ENCODE measurements at regions not wholly inside any gene's neighbourhood (a gene's known extent, or its start where the extent isn't known, plus 50 kb on each side); places are given as distances from the start of the nearest gene placed in this dataset.

- no peaks in the 10 kb centered on the region for H3K4me1 ChIP-seq (ENCODE audit: control insufficient read depth, extremely low read depth, insufficient read depth, low read length)
- H3K27me3 ChIP-seq (ENCODE audit: control insufficient read depth in 2 of 2, insufficient read depth in 2 of 2, low read length in 2 of 2): no peaks in the 10 kb centered on the region
- no peak for FAIRE-seq
- no peak overlapping the region for H3K27ac ChIP-seq (ENCODE audit: insufficient read depth, low read depth, low read length)
- no peaks in the 10 kb centered on the region for H3K79me2 ChIP-seq (ENCODE audit: control insufficient read depth, insufficient read depth, low read length)
- DNase-seq (ENCODE audit: low read depth, low spot score): no peak
- no peak overlapping the region for H3K9ac ChIP-seq (replicated peaks; ENCODE audit: extremely low read depth, insufficient read depth, low read length)
- no peak overlapping the region for H2AFZ ChIP-seq (ENCODE audit: low read depth, low read length)
- intact Hi-C loops (cut with micrococcal nuclease) (no loop called here), dilution Hi-C loops (cut with MboI; ENCODE audit: extremely low pct_ligation_motif_present, low sequenced_read_pairs) (no loop called here)
- no peak overlapping the region for H3K4me3 ChIP-seq (replicated peaks in 1 of 3; ENCODE audit: insufficient read depth in 1 of 3, low read depth in 1 of 3, low read length in 3 of 3)
- no TSS peak for BruUV-seq (replicated peaks)
- no peak overlapping the region for H3K4me2 ChIP-seq (ENCODE audit: insufficient read depth, low read length)
- H3K9me1 ChIP-seq (replicated peaks; ENCODE audit: control insufficient read depth, extremely low read depth, insufficient read depth, low read length): no peaks in the 10 kb centered on the region
- H4K20me1 ChIP-seq (replicated peaks; ENCODE audit: control insufficient read depth, extremely low read depth, insufficient read depth, low read length): no peaks in the 10 kb centered on the region
- TF ChIP-seq EZH2 (IDR thresholded peaks at IDR 0.05; ENCODE audit: borderline replicate concordance, low read depth, low read length, severe bottlenecking): no peak
- no peak for TF ChIP-seq GATA2 (IDR thresholded peaks at IDR 0.05; ENCODE audit: insufficient read depth, insufficient read length, low read depth, low read length)
- TF ChIP-seq POLR2A (IDR thresholded peaks at IDR 0.05; ENCODE audit: low read depth, low read length): no peak
- H3K36me3 ChIP-seq (ENCODE audit: control insufficient read depth in 2 of 2, extremely low read depth in 1 of 2, insufficient read depth in 2 of 2, low read length in 2 of 2): no peaks in the 10 kb centered on the region
- H3K9me3 ChIP-seq (replicated peaks; ENCODE audit: control insufficient read depth, insufficient read depth, low read length): peaks cover 6% of the 10 kb centered on the region
- ChIA-PET POLR2A (no interaction called here), CTCF (no interaction called here)
These were observed 57.7 kb downstream of the SHANK2 start for GRCh38 chr11:71194710-71195109.

- dilution Hi-C loops (cut with MboI; ENCODE audit: extremely low pct_ligation_motif_present, low sequenced_read_pairs): no loop called here
- no peak for FAIRE-seq
These were observed 58.9 kb downstream of the SHANK2 start for GRCh38 chr11:71193431-71193830.

More at GRCh38 chr11:71193431-71193830, 58.9 kb downstream of the SHANK2 start:
- no TSS peak for BruUV-seq (replicated peaks)
- Histone ChIP-seq H3K9me1 (replicated peaks; ENCODE audit: control insufficient read depth, extremely low read depth, insufficient read depth, low read length) (no peaks in the 10 kb centered on the region), H3K79me2 (ENCODE audit: control insufficient read depth, insufficient read depth, low read length) (no peaks in the 10 kb centered on the region), H2AFZ (ENCODE audit: low read depth, low read length) (no peak overlapping the region), H3K4me3 (replicated peaks in 1 of 3; ENCODE audit: insufficient read depth in 1 of 3, low read depth in 1 of 3, low read length in 3 of 3) (no peak overlapping the region), H3K36me3 (ENCODE audit: control insufficient read depth in 2 of 2, extremely low read depth in 1 of 2, insufficient read depth in 2 of 2, low read length in 2 of 2) (no peaks in the 10 kb centered on the region), H3K4me2 (ENCODE audit: insufficient read depth, low read length) (no peak overlapping the region), H3K9me3 (replicated peaks; ENCODE audit: control insufficient read depth, insufficient read depth, low read length) (peaks cover 6% of the 10 kb centered on the region), H3K27me3 (ENCODE audit: control insufficient read depth in 2 of 2, insufficient read depth in 2 of 2, low read length in 2 of 2) (no peaks in the 10 kb centered on the region), H3K4me1 (ENCODE audit: control insufficient read depth, extremely low read depth, insufficient read depth, low read length) (no peaks in the 10 kb centered on the region), H4K20me1 (replicated peaks; ENCODE audit: control insufficient read depth, extremely low read depth, insufficient read depth, low read length) (no peaks in the 10 kb centered on the region), H3K9ac (replicated peaks; ENCODE audit: extremely low read depth, insufficient read depth, low read length) (no peak overlapping the region), H3K27ac (ENCODE audit: insufficient read depth, low read depth, low read length) (no peak overlapping the region)
- intact Hi-C loops (cut with micrococcal nuclease): no loop called here
- TF ChIP-seq POLR2A (IDR thresholded peaks at IDR 0.05; ENCODE audit: low read depth, low read length) (no peak), GATA2 (IDR thresholded peaks at IDR 0.05; ENCODE audit: insufficient read depth, insufficient read length, low read depth, low read length) (no peak), JUN (IDR thresholded peaks at IDR 0.05; ENCODE audit: borderline replicate concordance, insufficient read depth, insufficient read length, low read depth) (no peak), CTCF (IDR thresholded peaks at IDR 0.05; ENCODE audit: extremely low read depth in 1 of 2, insufficient read depth in 1 of 2, low read depth in 1 of 2, low read length in 2 of 2) (no peak), EZH2 (IDR thresholded peaks at IDR 0.05; ENCODE audit: borderline replicate concordance, low read depth, low read length, severe bottlenecking) (no peak), MYC (IDR thresholded peaks at IDR 0.05; ENCODE audit: low read depth, low read length) (no peak), FOS (IDR thresholded peaks at IDR 0.05; ENCODE audit: borderline replicate concordance, insufficient read depth, low read length) (no peak), POLR2AphosphoS5 (IDR thresholded peaks at IDR 0.05; ENCODE audit: insufficient read depth, low read depth, low read length) (no peak)
- TF ChIP-seq, protein P1, sequence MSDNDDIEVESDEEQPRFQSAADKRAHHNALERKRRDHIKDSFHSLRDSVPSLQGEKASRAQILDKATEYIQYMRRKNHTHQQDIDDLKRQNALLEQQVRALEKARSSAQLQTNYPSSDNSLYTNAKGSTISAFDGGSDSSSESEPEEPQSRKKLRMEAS (IDR thresholded peaks at IDR 0.05; ENCODE audit: insufficient read depth, insufficient read length): no peak
- ChIA-PET POLR2A (no interaction called here), CTCF (no interaction called here)
- DNase-seq (ENCODE audit: low read depth, low spot score): no peak

Measured in endothelial cell of umbilical vein (primary cell).